Hematopoietic multipotent progenitor cell treated with erythropoietin and hydrocortisone succinate and interleukin-3 and kit ligand, for 4 days (in vitro differentiated cells): ENCODE measurements at regions not wholly inside any gene's neighbourhood (a gene's known extent, or its start where the extent isn't known, plus 50 kb on each side); places are given as distances from the start of the nearest gene placed in this dataset.
"Not testable (repeated sequence)": the region's sequence is repeated elsewhere in the genome, so short reads cannot be mapped to it uniquely, and the experiment has no call there.

Experiments
- DNase-seq: peaks from one replicate; pipeline ENCODE4 v3.0.0-alpha.2; 2015

GRCh38 chr1:99444211-99444927, 180.1 kb downstream of the PLPPR4 start:
- not testable (repeated sequence) for DNase-seq

GRCh38 chr1:99445071-99445470, 180.8 kb downstream of the PLPPR4 start:
- no peak for DNase-seq

GRCh38 chr1:99445486-99445885, 181.2 kb downstream of the PLPPR4 start:
- no peak for DNase-seq

- no peak for DNase-seq
Measured at GRCh38 chr1:99447721-99448120, 183.4 kb downstream of the PLPPR4 start.

GRCh38 chr1:99455760-99456159, 190.2 kb upstream of the PALMD start:
- no peak for DNase-seq

- no peak for DNase-seq
Measured at GRCh38 chr1:99456536-99456935, 189.4 kb upstream of the PALMD start.

- DNase-seq, result peak; percentile 3
Measured at GRCh38 chr1:99457381-99458165, 188.3 kb upstream of the PALMD start.

GRCh38 chr1:99461499-99461898, 184.4 kb upstream of the PALMD start:
- no peak for DNase-seq

- no peak for DNase-seq
Measured at GRCh38 chr1:99464738-99465137, 181.2 kb upstream of the PALMD start.

- DNase-seq, result no peak
Measured at GRCh38 chr1:99465176-99465900, 180.6 kb upstream of the PALMD start.

GRCh38 chr1:99467645-99468044, 178.3 kb upstream of the PALMD start:
- DNase-seq, result no peak

- DNase-seq, result no peak
Measured at GRCh38 chr1:99469550-99469971, 176.4 kb upstream of the PALMD start.

GRCh38 chr1:99472893-99473292, 173.0 kb upstream of the PALMD start:
- DNase-seq, result no peak

- no peak for DNase-seq
Measured at GRCh38 chr1:99474350-99474893, 171.5 kb upstream of the PALMD start.

GRCh38 chr1:99476058-99476457, 169.9 kb upstream of the PALMD start:
- DNase-seq, result no peak

GRCh38 chr1:99481391-99481996, 164.4 kb upstream of the PALMD start:
- peak; percentile 83 for DNase-seq

GRCh38 chr1:99482286-99482685, 163.6 kb upstream of the PALMD start:
- no peak for DNase-seq

- no peak for DNase-seq
Measured at GRCh38 chr1:99482750-99483149, 163.2 kb upstream of the PALMD start.

GRCh38 chr1:99490031-99490430, 155.9 kb upstream of the PALMD start:
- DNase-seq, result no peak

GRCh38 chr1:99496067-99496466, 149.8 kb upstream of the PALMD start:
- DNase-seq, result no peak

- no peak for DNase-seq
Measured at GRCh38 chr1:99497690-99498089, 148.2 kb upstream of the PALMD start.

GRCh38 chr1:99500541-99500940, 145.4 kb upstream of the PALMD start:
- no peak for DNase-seq

GRCh38 chr1:99501871-99502270, 144.0 kb upstream of the PALMD start:
- DNase-seq, result no peak
